Activated T-helper 1 cell treated with anti-CD3 and anti-CD28 coated beads, Interleukin-12 subunit alpha, Interleukin-12 subunit beta, Interleukin-2, Interleukin-4 antibody, amounts not matched to agents 30 ng/mL and 10 ng/mL and 1 ng/mL, durations not matched to agents 14 hours and 24 hours and 36 hours (primary cell): ENCODE measurements at regions not wholly inside any gene's neighbourhood (a gene's known extent, or its start where the extent isn't known, plus 50 kb on each side); places are given as distances from the start of the nearest gene placed in this dataset.

Experiments
- DNase-seq: peaks from one replicate; pipeline ENCODE4 v3.0.0; 2021; ENCODE audit warnings: low spot score
- H3K27ac Mint-ChIP-seq: one replicate; pipeline ENCODE4 v1.8.0; 2021; ENCODE audit warnings: mild to moderate bottlenecking, mixed read lengths
- H3K27me3 Mint-ChIP-seq: one replicate; pipeline ENCODE4 v1.8.0; 2022; ENCODE audit warnings: mild to moderate bottlenecking, moderate library complexity, mixed read lengths; ENCODE audit not compliant: insufficient read depth
- H3K36me3 Mint-ChIP-seq: one replicate; pipeline ENCODE4 v1.8.0; 2021; ENCODE audit warnings: low read depth, mixed read lengths
- H3K4me1 Mint-ChIP-seq: one replicate; pipeline ENCODE4 v1.8.0; 2021; ENCODE audit warnings: low read depth, mixed read lengths
- H3K4me3 Mint-ChIP-seq: one replicate; pipeline ENCODE4 v1.8.0; 2021; ENCODE audit warnings: mild to moderate bottlenecking, moderate library complexity, mixed read lengths
- H3K9me3 Mint-ChIP-seq: one replicate; pipeline ENCODE4 v1.8.0; 2021; ENCODE audit warnings: mixed read lengths
- intact Hi-C: fragments of 100-400 bp; cut with micrococcal nuclease; formaldehyde crosslinking; loops from one replicate; pipeline ENCODE4 v1.15.1; 2024

DNA sequence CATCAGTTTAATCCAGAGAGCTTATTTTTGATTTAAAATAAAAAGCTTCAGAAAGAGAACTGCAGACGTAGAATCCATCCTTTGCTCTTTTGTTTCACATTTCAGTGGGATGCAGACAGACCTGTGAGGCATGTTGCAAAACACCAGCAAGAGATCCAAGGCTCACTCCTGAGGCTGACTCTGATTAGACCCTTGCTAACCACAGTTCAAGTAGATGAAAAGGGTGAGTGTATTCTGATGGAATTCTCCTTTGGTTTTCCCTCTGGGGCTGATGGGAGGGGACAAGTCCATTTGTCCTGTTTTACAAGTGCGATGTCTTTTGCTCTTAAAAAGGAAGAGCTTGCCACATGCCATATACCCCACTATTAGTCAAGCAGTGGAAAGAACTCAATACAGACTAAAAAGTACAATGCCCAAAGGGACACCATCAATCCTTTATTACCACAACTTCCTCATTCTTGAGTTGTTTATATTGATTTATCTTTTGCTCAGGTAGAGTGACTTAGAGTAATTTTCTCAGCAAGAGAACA is 772.7 kb downstream of the MAFB start:
- no peak overlapping the region for H3K27ac Mint-ChIP-seq
- peaks cover 7% of the 10 kb centered on the region for H3K9me3 Mint-ChIP-seq
- no peaks in the 10 kb centered on the region for H3K36me3 Mint-ChIP-seq
- H3K4me3 Mint-ChIP-seq = no peak overlapping the region
- intact Hi-C loops = no loop called here
- no peaks in the 10 kb centered on the region for H3K27me3 Mint-ChIP-seq
- H3K4me1 Mint-ChIP-seq = no peaks in the 10 kb centered on the region
- no peak for DNase-seq

DNA sequence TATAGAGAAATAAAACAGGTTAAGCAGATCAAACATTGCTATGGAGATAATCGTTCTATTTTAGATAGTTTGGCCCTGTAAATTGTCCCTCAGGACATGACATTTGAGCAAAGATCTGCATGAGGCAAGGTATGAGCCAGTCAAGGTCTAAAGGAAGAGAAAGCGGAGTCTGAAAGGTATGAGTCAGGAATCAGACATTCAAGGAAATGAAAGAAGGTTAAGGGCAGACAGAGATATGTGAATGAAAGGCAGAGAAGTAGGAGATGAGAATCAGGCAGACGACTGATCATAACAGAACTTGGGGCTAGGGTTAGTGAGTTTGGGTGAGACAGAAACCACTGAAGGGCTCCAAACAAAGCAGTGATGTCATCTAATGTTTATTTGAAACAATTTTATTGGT is 775.8 kb downstream of the MAFB start:
- Mint-ChIP-seq H3K4me1 (no peaks in the 10 kb centered on the region), H3K27ac (no peak overlapping the region), H3K27me3 (no peaks in the 10 kb centered on the region), H3K4me3 (no peak overlapping the region), H3K9me3 (no peaks in the 10 kb centered on the region), H3K36me3 (no peaks in the 10 kb centered on the region)
- intact Hi-C loops = no loop called here
- DNase-seq = no peak

DNA sequence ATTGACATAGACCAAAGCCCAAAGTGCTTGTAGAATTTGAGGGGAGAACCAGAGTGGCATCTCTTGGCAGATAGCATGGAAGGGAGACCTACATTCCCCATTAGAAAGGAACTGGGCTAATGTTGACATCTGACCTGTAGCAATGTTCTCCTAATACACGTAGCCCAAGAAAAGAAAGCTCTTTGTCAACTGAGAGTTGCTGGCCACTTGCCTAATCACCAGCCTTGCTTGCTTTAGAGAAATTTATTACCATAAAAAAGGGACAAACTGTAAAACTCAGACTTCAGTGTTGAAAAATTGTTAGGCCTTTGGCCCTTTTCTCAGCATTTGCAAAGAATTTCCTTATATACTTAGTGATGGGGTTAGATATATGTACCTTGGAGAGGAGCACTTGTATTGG is 777.5 kb downstream of the MAFB start:
- DNase-seq = no peak
- H3K27ac Mint-ChIP-seq = no peak overlapping the region

DNA sequence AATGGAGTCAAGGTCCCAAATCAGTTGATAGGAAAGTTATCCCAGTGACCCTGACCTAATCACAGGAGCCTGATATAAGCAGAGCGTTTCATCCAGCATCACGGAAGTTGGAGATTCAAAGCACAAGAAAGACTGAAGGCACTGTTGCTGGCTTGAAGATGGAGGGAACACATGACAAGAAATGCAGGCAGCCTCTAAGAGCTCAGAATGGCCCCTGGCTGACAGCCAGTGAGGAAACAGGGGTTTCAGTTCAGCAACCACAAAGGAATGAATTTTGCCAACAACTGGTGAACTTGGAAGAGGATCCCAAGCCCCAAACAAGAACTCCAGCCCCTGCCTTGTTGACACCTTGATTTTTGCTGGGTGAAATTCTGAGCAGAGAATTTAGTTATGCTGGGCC is 778.5 kb downstream of the MAFB start:
- no peak for DNase-seq
- Mint-ChIP-seq H3K36me3 (no peaks in the 10 kb centered on the region), H3K4me3 (no peak overlapping the region), H3K27ac (no peak overlapping the region), H3K9me3 (no peaks in the 10 kb centered on the region), H3K27me3 (peaks cover 4% of the 10 kb centered on the region), H3K4me1 (no peaks in the 10 kb centered on the region)
- intact Hi-C loops = no loop called here

More for the DNA sequence above, 777.5 kb downstream of the MAFB start:
- Mint-ChIP-seq H3K4me3 (no peak overlapping the region), H3K9me3 (no peaks in the 10 kb centered on the region), H3K36me3 (no peaks in the 10 kb centered on the region), H3K4me1 (no peaks in the 10 kb centered on the region), H3K27me3 (peaks cover 4% of the 10 kb centered on the region)
- intact Hi-C loops = no loop called here

DNA sequence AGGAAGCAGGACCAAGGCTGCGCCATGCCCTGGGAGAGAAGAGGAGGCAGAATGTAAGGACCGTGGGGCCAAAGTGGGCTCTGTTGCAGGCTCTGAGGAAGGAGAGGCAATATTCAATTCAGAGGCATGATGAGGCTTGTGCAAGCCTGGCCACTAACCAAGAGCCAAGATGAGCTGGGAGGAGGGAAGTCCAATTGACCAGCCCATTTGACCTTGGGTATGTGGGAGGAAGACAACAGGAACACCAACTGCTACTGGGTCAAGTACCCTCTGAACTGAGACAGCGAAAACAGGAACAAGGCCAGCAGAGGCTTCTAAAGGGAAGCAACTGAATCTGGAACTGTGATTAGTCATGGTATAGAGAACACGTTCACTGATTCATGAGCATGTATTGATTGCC is 779.6 kb downstream of the MAFB start:
- no peak for DNase-seq
- no peak overlapping the region for H3K27ac Mint-ChIP-seq
- H3K4me3 Mint-ChIP-seq = no peak overlapping the region
- no peaks in the 10 kb centered on the region for H3K4me1 Mint-ChIP-seq
- no peaks in the 10 kb centered on the region for H3K9me3 Mint-ChIP-seq
- H3K36me3 Mint-ChIP-seq = no peaks in the 10 kb centered on the region
- intact Hi-C loops = no loop called here
- H3K27me3 Mint-ChIP-seq = peaks cover 4% of the 10 kb centered on the region

DNA sequence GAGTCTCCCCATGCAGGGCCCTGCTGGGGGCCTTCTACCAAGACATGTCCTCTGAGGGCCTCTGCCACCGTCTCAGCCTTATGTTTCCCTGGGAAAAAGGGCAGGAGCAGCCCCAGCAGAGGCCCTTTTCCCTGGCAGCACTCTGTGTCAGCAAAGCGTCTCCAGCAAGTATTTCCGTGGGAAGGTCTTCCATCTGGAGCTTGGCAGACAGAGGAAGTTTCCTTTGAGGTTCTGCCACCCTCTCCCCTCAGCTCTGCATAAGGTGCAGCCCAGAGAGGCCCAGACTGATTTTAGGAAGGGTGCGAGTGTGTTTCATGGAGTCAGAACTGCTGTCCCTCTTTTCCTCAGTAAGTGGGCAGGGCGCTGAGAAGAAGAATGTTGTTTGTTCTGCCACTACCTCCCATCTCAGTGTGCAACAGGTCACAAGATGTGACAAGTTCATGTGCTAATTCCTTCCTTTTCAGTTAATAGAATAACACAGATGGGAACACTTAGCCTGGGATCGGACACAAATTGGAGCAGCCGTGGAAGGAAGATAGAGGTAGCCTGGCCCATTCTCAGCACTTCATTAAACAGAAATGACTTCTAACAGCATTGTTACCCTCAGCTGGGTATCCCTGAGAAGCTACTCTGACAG is 784.4 kb downstream of the MAFB start:
- intact Hi-C loops = no loop called here
- H3K27me3 Mint-ChIP-seq = peaks cover 4% of the 10 kb centered on the region
- H3K27ac Mint-ChIP-seq = no peak overlapping the region
- DNase-seq = no peak
- no peaks in the 10 kb centered on the region for H3K36me3 Mint-ChIP-seq
- H3K4me3 Mint-ChIP-seq = no peak overlapping the region
- H3K4me1 Mint-ChIP-seq = no peaks in the 10 kb centered on the region
- no peaks in the 10 kb centered on the region for H3K9me3 Mint-ChIP-seq

DNA sequence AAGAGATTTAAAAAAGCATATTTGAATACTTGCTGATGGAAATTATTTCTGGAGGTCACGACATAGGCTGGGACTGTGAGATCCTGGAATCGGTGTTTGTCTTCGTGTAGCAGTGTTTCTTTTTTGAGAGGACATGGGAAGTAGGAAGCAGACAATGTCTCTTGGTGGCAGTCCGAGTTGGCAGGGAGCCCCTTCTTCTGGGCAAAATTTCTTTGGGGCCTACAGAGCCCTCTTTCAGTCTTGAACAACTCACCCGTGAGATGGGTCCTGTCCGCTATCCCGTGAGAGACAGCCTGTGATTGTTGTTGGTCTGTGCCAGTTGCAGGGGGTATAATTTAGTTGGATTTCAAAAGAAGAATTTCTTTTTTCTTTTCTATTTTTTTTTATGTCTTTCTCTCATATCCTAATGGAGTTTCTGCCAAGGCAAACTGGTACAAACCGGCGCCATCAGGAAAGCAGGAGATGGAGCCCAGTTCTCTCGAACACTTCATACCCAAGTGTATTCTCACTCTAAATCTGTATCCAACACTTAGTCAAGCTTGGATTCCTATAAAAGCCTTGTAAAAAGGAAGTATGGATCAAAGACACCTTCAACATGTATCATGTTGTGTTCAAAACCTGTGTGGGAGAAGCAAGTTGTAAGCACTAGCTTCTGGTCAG is 785.1 kb downstream of the MAFB start:
- no peaks in the 10 kb centered on the region for H3K36me3 Mint-ChIP-seq

DNA sequence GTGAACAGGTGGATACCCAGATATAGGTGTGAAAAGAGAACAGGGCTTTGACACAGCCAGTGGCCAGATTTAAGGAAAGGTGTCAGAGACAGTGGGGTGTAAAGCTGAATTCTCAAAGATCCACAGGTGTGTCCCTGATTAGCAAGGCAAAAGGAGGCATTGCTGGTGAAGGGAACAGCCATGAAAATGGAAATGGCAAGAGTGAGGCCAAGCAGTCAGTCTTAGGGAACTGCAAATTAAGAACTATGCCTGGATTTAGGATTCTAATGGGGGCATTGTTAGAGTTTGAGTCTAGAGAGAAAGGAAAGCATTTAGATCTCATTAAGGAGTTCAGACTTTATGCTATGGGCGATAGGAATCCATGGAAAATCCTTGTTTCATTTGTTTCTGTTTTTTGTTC is 789.2 kb downstream of the MAFB start:
- H3K36me3 Mint-ChIP-seq = no peaks in the 10 kb centered on the region
- H3K4me3 Mint-ChIP-seq = no peak overlapping the region
- H3K27me3 Mint-ChIP-seq = no peaks in the 10 kb centered on the region
- H3K27ac Mint-ChIP-seq = no peak overlapping the region
- H3K9me3 Mint-ChIP-seq = no peaks in the 10 kb centered on the region
- DNase-seq = no peak
- no peaks in the 10 kb centered on the region for H3K4me1 Mint-ChIP-seq
- intact Hi-C loops = no loop called here

More for the DNA sequence above, 785.1 kb downstream of the MAFB start:
- Mint-ChIP-seq H3K27me3 (peaks cover 4% of the 10 kb centered on the region), H3K27ac (no peak overlapping the region), H3K4me3 (no peak overlapping the region), H3K9me3 (no peaks in the 10 kb centered on the region), H3K4me1 (no peaks in the 10 kb centered on the region)
- no peak for DNase-seq
- intact Hi-C loops = no loop called here

DNA sequence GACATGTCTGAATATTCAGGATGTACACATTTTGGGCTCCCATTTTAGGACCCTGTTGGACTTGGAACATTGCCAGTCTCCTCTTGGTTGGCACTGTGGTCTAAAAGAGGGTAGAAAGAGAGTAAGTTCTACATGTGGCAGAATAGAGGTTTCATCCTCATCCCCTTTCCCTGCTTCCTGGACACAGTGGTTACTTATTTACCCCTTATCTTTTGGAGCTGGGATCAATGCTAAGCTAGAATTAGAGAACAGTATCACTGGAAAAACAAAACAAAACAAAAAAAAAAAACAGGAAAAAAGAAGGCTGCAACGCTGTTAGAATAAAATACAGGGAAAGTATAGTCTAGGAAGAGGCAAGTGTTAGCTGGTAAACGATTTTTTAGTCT is 790.6 kb downstream of the MAFB start:
- intact Hi-C loops = no loop called here
- Mint-ChIP-seq H3K4me3 (no peak overlapping the region), H3K9me3 (no peaks in the 10 kb centered on the region), H3K27me3 (no peaks in the 10 kb centered on the region), H3K4me1 (no peaks in the 10 kb centered on the region), H3K27ac (no peak overlapping the region), H3K36me3 (no peaks in the 10 kb centered on the region)
- no peak for DNase-seq

DNA sequence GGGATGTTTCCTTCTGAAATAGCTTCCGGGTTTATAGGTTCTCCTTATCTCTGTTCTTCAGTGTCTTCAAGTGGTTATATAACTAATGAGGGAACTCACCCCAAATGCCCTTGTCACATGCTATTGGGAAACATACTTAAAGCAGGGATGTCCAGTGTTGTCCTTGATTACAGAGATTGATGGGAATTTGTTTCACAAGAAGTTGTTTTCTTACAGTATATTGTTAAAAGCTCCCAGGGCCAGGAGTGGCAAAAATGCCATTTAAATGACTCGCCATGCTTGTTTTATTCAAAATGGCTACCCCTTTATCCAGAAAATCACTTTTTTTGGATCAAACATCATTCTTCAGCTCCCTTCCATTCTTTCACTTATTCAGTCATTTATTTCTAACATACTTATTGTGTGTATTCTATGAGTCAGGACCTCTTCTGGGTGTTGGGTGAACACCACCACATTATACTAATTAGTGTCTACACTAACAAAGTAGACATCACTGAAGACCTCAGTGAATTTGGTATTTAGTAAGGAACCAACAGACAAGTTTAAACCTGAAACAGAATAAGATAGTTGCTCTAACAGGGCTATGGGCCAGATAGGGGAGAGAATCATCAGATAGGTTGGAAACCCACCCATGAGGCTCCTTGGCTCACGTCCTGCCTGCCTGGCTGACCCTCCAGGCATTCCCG is 791.1 kb downstream of the MAFB start:
- no peak for DNase-seq
- no peaks in the 10 kb centered on the region for H3K36me3 Mint-ChIP-seq
- no peaks in the 10 kb centered on the region for H3K4me1 Mint-ChIP-seq
- H3K4me3 Mint-ChIP-seq = no peak overlapping the region
- no peak overlapping the region for H3K27ac Mint-ChIP-seq
- no peaks in the 10 kb centered on the region for H3K9me3 Mint-ChIP-seq
- H3K27me3 Mint-ChIP-seq = no peaks in the 10 kb centered on the region
- intact Hi-C loops = no loop called here

DNA sequence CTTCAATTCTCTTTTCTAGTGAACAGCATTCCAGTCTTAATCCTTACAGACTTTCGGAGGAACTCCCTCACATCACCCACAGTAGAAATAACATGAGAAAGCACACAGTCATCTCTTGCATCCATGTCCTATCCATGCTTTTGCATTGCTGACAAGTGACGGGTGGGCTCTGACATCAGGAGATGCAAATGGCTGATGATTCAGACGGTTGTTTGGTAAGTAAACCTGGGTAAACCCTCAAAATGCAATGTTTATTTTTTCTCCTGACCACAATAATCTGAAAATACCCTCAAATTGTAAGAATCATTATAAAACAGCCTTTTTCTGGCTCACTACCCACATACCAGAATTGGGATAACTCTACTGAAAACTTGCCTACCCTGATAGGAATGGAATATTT is 792.0 kb downstream of the MAFB start:
- Mint-ChIP-seq H3K27ac (no peak overlapping the region), H3K4me3 (no peak overlapping the region), H3K9me3 (no peaks in the 10 kb centered on the region), H3K4me1 (no peaks in the 10 kb centered on the region), H3K36me3 (no peaks in the 10 kb centered on the region), H3K27me3 (no peaks in the 10 kb centered on the region)
- DNase-seq = no peak
- intact Hi-C loops = no loop called here

DNA sequence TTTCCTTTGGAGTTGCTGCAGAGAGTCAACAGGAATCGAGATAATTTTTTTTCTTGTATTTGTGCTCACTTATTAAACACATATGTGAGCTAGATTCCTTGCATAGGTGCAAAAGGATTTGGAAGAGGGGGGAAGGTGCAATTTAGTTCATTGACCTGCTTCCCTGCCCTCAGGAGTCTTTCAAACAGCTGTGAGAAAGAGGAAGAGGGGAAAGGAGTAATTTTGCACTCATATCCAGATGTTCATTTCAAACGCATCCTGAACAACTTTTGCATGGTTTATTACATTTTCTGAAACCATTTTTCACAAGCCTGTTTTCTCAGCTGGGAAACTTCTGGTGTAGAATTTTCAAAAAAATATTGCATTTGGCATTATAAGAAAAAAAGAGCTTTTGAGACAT is 795.0 kb downstream of the MAFB start:
- Mint-ChIP-seq H3K36me3 (no peaks in the 10 kb centered on the region), H3K9me3 (no peaks in the 10 kb centered on the region), H3K4me1 (no peaks in the 10 kb centered on the region), H3K27me3 (no peaks in the 10 kb centered on the region), H3K27ac (no peak overlapping the region), H3K4me3 (no peak overlapping the region)
- DNase-seq = no peak
- intact Hi-C loops = no loop called here

DNA sequence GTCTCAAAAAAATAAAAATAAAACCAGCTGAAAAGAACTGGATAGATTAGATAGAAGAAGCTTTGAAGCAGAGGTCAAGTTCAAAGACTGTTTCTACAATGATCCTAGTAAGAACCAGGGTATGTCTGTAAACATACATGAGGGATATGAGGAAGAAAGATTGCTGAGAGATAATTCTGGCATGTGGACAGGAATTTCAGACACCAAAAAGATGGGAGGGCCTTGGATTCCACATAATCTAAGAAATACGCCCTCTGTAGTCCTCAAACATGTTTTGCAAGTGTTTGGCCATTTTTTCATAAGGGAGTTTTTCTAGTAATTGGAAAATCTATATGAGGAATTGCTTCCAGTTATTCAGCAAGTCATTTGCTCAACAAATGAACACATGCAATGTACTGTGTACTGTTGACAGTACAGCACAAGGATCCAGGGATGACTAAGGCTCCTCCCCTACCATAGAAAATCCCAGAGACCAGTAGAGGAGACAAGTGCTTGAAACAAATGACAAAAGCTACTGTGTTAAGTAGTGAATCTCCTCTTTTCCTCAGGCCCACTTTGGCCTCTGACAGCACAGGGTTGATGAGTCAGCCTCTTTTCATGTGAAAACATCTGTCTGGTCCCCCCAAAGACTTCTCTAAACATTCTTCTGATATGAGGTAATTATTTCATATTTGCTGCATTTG is 795.9 kb downstream of the MAFB start:
- no peak overlapping the region for H3K27ac Mint-ChIP-seq
- DNase-seq = no peak
- H3K4me3 Mint-ChIP-seq = no peak overlapping the region
- H3K36me3 Mint-ChIP-seq = no peaks in the 10 kb centered on the region
- no peaks in the 10 kb centered on the region for H3K9me3 Mint-ChIP-seq
- no peaks in the 10 kb centered on the region for H3K27me3 Mint-ChIP-seq
- no peaks in the 10 kb centered on the region for H3K4me1 Mint-ChIP-seq
- intact Hi-C loops = no loop called here
